GM12878 (cell line): ENCODE measurements at regions not wholly inside any gene's neighbourhood (a gene's known extent, or its start where the extent isn't known, plus 50 kb on each side); places are given as distances from the start of the nearest gene placed in this dataset.

Source experiments
- ATAC-seq: fragments of 200-7000 bp; cut with Tn5 transposase; 3 replicates; pipeline ENCODE4 v1.9.1; 2020; ENCODE audit warnings: mild to moderate bottlenecking, moderate library complexity
- BruUV-seq: library from RNA; stranded (reverse); fragments of 400-500 nt; replicated peaks from 2 replicates; lab custom pipeline; 2021; lab: Mats Ljungman, UMichigan
- CTCF ChIA-PET: fragments of 300-600 bp; sonication (Branson Sonifier 250); formaldehyde crosslinking; extraction: SDS; loops from one replicate; lab custom pipeline; 2021; ENCODE audit warnings: inconsistent platforms; lab: Yijun Ruan, JAX
- POLR2A ChIA-PET: fragments of 350-600 bp; formaldehyde crosslinking; extraction: SDS; loops from one replicate; lab custom pipeline; 2021; ENCODE audit warnings: inconsistent platforms; lab: Charles Lee
- RAD21 ChIA-PET: fragments of 300-600 bp; sonication (Branson Sonifier 250); formaldehyde crosslinking; loops from one replicate; lab custom pipeline; 2023; ENCODE audit warnings: antibody characterized with exemption; ENCODE audit not compliant: unreplicated experiment; lab: Charles Lee
- SMC1A ChIA-PET: fragments of 300-600 bp; sonication (Branson Sonifier 250); formaldehyde crosslinking; loops from one replicate; lab custom pipeline; 2023; ENCODE audit not compliant: unreplicated experiment, uncharacterized antibody; lab: Charles Lee
- DNase-seq: peaks from one replicate; pipeline ENCODE4 v3.0.0-alpha.2; 2011; ENCODE audit warnings: low read depth, low spot score
- FAIRE-seq: peaks from 3 replicates; lab custom pipeline; 2011; peaks lifted over from hg19 to GRCh38; lab: Jason Lieb, UNC
- H2AFZ ChIP-seq: 2 replicates; pipeline ENCODE4 v1.6.0; 2011; ENCODE audit warnings: low read depth, low read length, control low read depth; ENCODE audit not compliant: control insufficient read depth
- H3K27ac ChIP-seq: 2 replicates; pipeline ENCODE4 v1.5.1; 2011; ENCODE audit warnings: control low read depth; ENCODE audit not compliant: control insufficient read depth, insufficient read depth
- H3K27me3 ChIP-seq, 2 experiments: replicated peaks in 1 of 2; 2 replicates each; pipeline versions ENCODE4 v1.6.0 to v1.6.1; 2011; ENCODE audit warnings: low read length in 1 of 2; ENCODE audit not compliant: control insufficient read depth in 2 of 2, insufficient read depth in 2 of 2
- H3K36me3 ChIP-seq, 2 experiments: 2 replicates each; pipeline ENCODE4 v1.5.1; 2011; ENCODE audit warnings: low read length in 1 of 2; ENCODE audit not compliant: control insufficient read depth in 2 of 2, insufficient read depth in 2 of 2
- H3K4me1 ChIP-seq: 2 replicates; pipeline ENCODE4 v1.6.1; 2011; ENCODE audit warnings: mild to moderate bottlenecking, low read length, moderate library complexity, mixed read lengths; ENCODE audit not compliant: control insufficient read depth, insufficient read depth
- H3K4me2 ChIP-seq: 2 replicates; pipeline ENCODE4 v1.6.0; 2011; ENCODE audit warnings: control low read depth; ENCODE audit not compliant: control insufficient read depth, insufficient read depth
- H3K4me3 ChIP-seq: fragments of 200-600 bp; sonication (generic); 2 replicates; pipeline ENCODE4 v1.5.1; 2016
- H3K79me2 ChIP-seq: 2 replicates; pipeline ENCODE4 v1.6.0; 2011; ENCODE audit warnings: low read length; ENCODE audit not compliant: control insufficient read depth, insufficient read depth
- H3K9ac ChIP-seq: 2 replicates; pipeline ENCODE4 v1.8.0; 2011; ENCODE audit warnings: low read length, control low read depth, mixed read lengths; ENCODE audit not compliant: control insufficient read depth, insufficient read depth
- H3K9me3 ChIP-seq: replicated peaks from 3 replicates; pipeline ENCODE4 v1.5.1; 2011; ENCODE audit warnings: mild to moderate bottlenecking, low read length; ENCODE audit not compliant: control insufficient read depth, insufficient read depth
- H4K20me1 ChIP-seq: 2 replicates; pipeline ENCODE4 v1.6.0; 2011; ENCODE audit not compliant: control insufficient read depth, insufficient read depth
- BMI1 ChIP-seq: fragments of 450-650 bp; IDR thresholded peaks from 2 replicates; pipeline ENCODE4 v1.6.1; 2016; ENCODE audit warnings: mild to moderate bottlenecking, moderate library complexity, borderline replicate concordance
- ESRRA ChIP-seq: IDR thresholded peaks from 2 replicates; pipeline ENCODE4 v1.6.1; 2012; ENCODE audit warnings: mild to moderate bottlenecking, low read length, improper control_type of control experiment
- ETV6 ChIP-seq, 2 experiments: fragments of 450-650 bp in 1 of 2; IDR thresholded peaks in 1 of 2; conservative IDR thresholded peaks in 1 of 2; 2 replicates each; pipeline ENCODE4 v1.6.1; 2014; ENCODE audit warnings: antibody characterized with exemption in 1 of 2, borderline replicate concordance in 1 of 2, low read depth in 1 of 2, mild to moderate bottlenecking in 1 of 2, moderate library complexity in 1 of 2
- PAX5 ChIP-seq: IDR thresholded peaks from 2 replicates; pipeline ENCODE4 v1.6.1; 2011; ENCODE audit warnings: low read depth, low read length, borderline replicate concordance
- POLR2AphosphoS2 ChIP-seq: IDR thresholded peaks from 2 replicates; pipeline ENCODE4 v1.6.1; 2011; ENCODE audit warnings: low read depth, mild to moderate bottlenecking, low read length, improper control_type of control experiment, moderate library complexity
- POU2F2 ChIP-seq: IDR thresholded peaks from 3 replicates; pipeline ENCODE4 v1.6.1; 2011; ENCODE audit warnings: low read depth, mild to moderate bottlenecking, low read length, borderline replicate concordance
- RBBP5 ChIP-seq: fragments of 200-600 bp; sonication (generic); conservative IDR thresholded peaks from 2 replicates; pipeline ENCODE4 v1.6.1; 2016
- SPI1 ChIP-seq: IDR thresholded peaks from 2 replicates; pipeline ENCODE4 v1.6.1; 2011; ENCODE audit warnings: low read depth, mild to moderate bottlenecking, low read length, moderate library complexity, borderline replicate concordance; ENCODE audit not compliant: insufficient read depth
- STAT1 ChIP-seq: fragments of 450-650 bp; conservative IDR thresholded peaks from 2 replicates; pipeline ENCODE4 v1.6.1; 2014; ENCODE audit warnings: antibody characterized with exemption, mild to moderate bottlenecking
- TBL1XR1 ChIP-seq: IDR thresholded peaks from 2 replicates; pipeline ENCODE4 v1.6.1; 2012; ENCODE audit warnings: low read depth, low read length, improper control_type of control experiment
- ZNF217 ChIP-seq: fragments of 450-650 bp; IDR thresholded peaks from 2 replicates; pipeline ENCODE4 v1.6.1; 2017; ENCODE audit warnings: antibody characterized with exemption, mild to moderate bottlenecking
- ZSCAN29 ChIP-seq: fragments of 450-650 bp; IDR thresholded peaks from 2 replicates; pipeline ENCODE4 v1.6.1; 2017; ENCODE audit warnings: mild to moderate bottlenecking, moderate library complexity
- WGBS: methylation state at CpG from one replicate; pipeline ENCODE4 v1.1.6; 2016; ENCODE audit warnings: low lambda C conversion rate; ENCODE audit not compliant: insufficient replicate concordance, insufficient coverage; ENCODE audit errors: missing lambda C conversion rate; 5-methylcytosine and 5-hydroxymethylcytosine counted together
- in situ Hi-C: fragments of 300-500 bp; cut with MboI; formaldehyde crosslinking; loops from 9 replicates; pipeline ENCODE4 v1.14.3; 2018; ENCODE audit warnings: mixed read lengths
- intact Hi-C: fragments of 100-400 bp; cut with micrococcal nuclease; formaldehyde crosslinking; loops from one replicate; pipeline ENCODE4 v1.14.2; 2022; ENCODE audit not compliant: unreplicated experiment
- TF ChIP-seq, protein P1 (sequence below): fragments of 150-350 bp; IDR thresholded peaks from 2 replicates; pipeline ENCODE4 v1.6.1; 2016; ENCODE audit warnings: low read depth, low read length
- TF ChIP-seq, protein P2 (sequence below): fragments of 450-650 bp; IDR thresholded peaks from 2 replicates; pipeline ENCODE4 v1.6.1; 2016; ENCODE audit warnings: mild to moderate bottlenecking

DNA sequence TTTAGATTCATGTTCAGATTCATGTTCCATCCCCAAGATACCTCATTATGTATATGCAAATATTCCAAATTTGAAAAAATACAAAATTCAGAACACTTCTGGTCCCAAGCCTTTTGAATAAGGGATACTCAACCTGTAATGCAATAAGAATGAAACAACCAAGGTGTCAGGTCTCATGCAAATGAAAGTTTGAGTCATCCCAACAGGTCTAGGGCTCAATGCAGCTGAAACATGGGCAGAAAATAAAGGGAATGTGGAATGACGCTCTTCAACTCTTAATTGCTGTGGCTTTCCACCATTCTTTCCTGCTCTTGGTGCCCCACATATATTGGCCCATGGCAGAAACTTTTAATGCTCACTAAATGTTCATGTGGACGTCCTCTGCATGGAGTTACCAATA lies 107.3 kb upstream of the DAPK1 start:
- ChIA-PET SMC1A (no interaction called here), RAD21 (no interaction called here), CTCF (no interaction called here), POLR2A (no interaction called here)
- no peaks in the 10 kb centered on the region for H3K4me1 ChIP-seq
- ATAC-seq: no peak
- in situ Hi-C loops: no loop called here
- no peak overlapping the region for H3K4me3 ChIP-seq
- FAIRE-seq: no peak
- H3K36me3 ChIP-seq: no peaks in the 10 kb centered on the region
- H2AFZ ChIP-seq: no peak overlapping the region
- no peak for DNase-seq
- intact Hi-C loops: no loop called here
- no peaks in the 10 kb centered on the region for H4K20me1 ChIP-seq
- BruUV-seq: no TSS peak
- H3K9me3 ChIP-seq: no peaks in the 10 kb centered on the region; the same call in 2 of the 3 replicates
- 44% methylated on average over 2 of the region's 2 CpGs for WGBS
- no peak overlapping the region for H3K4me2 ChIP-seq
- TF ChIP-seq BMI1 (no peak), ETV6 (conservative IDR thresholded peaks at IDR 0.05 in 1 of 2, IDR thresholded peaks at IDR 0.05 in 1 of 2; ENCODE audit: borderline replicate concordance in 1 of 2, low read depth in 1 of 2) (no peak), POU2F2 (no peak), TBL1XR1 (no peak), PAX5 (no peak), POLR2AphosphoS2 (no peak), ZSCAN29 (no peak), SPI1 (no peak), STAT1 (no peak), ZNF217 (no peak), ESRRA (no peak), RBBP5 (no peak)
- TF ChIP-seq, protein P1, sequence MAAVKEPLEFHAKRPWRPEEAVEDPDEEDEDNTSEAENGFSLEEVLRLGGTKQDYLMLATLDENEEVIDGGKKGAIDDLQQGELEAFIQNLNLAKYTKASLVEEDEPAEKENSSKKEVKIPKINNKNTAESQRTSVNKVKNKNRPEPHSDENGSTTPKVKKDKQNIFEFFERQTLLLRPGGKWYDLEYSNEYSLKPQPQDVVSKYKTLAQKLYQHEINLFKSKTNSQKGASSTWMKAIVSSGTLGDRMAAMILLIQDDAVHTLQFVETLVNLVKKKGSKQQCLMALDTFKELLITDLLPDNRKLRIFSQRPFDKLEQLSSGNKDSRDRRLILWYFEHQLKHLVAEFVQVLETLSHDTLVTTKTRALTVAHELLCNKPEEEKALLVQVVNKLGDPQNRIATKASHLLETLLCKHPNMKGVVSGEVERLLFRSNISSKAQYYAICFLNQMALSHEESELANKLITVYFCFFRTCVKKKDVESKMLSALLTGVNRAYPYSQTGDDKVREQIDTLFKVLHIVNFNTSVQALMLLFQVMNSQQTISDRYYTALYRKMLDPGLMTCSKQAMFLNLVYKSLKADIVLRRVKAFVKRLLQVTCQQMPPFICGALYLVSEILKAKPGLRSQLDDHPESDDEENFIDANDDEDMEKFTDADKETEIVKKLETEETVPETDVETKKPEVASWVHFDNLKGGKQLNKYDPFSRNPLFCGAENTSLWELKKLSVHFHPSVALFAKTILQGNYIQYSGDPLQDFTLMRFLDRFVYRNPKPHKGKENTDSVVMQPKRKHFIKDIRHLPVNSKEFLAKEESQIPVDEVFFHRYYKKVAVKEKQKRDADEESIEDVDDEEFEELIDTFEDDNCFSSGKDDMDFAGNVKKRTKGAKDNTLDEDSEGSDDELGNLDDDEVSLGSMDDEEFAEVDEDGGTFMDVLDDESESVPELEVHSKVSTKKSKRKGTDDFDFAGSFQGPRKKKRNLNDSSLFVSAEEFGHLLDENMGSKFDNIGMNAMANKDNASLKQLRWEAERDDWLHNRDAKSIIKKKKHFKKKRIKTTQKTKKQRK: no peak
- TF ChIP-seq, protein P2, sequence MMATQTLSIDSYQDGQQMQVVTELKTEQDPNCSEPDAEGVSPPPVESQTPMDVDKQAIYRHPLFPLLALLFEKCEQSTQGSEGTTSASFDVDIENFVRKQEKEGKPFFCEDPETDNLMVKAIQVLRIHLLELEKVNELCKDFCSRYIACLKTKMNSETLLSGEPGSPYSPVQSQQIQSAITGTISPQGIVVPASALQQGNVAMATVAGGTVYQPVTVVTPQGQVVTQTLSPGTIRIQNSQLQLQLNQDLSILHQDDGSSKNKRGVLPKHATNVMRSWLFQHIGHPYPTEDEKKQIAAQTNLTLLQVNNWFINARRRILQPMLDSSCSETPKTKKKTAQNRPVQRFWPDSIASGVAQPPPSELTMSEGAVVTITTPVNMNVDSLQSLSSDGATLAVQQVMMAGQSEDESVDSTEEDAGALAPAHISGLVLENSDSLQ: no peak
- H3K27me3 ChIP-seq: no peaks in the 10 kb centered on the region
- no peak overlapping the region for H3K9ac ChIP-seq
- H3K79me2 ChIP-seq: no peaks in the 10 kb centered on the region
- no peak overlapping the region for H3K27ac ChIP-seq
